WTC11 (cell line): ENCODE measurements at regions not wholly inside any gene's neighbourhood (a gene's known extent, or its start where the extent isn't known, plus 50 kb on each side); places are given as distances from the start of the nearest gene placed in this dataset.
"Not testable (repeated sequence)": the region's sequence is repeated elsewhere in the genome, so short reads cannot be mapped to it uniquely, and the experiment has no call there.

Experiments
- ATAC-seq: fragments of 200-7000 bp; cut with Tn5 transposase; 2 replicates; pipeline ENCODE4 v1.10.0; 2021; ENCODE audit warnings: mild to moderate bottlenecking, moderate library complexity
- CTCF ChIA-PET: fragments of 300-600 bp; sonication (Branson Sonifier 250); formaldehyde crosslinking; loops from one replicate; lab custom pipeline; 2021; ENCODE audit warnings: antibody characterized with exemption; lab: Charles Lee
- POLR2A ChIA-PET: fragments of 350-600 bp; sonication (Branson Sonifier 250); formaldehyde crosslinking; loops from one replicate; lab custom pipeline; 2021; ENCODE audit warnings: antibody characterized with exemption; lab: Charles Lee
- DNase-seq: peaks from one replicate; pipeline ENCODE4 v3.0.0; 2021; ENCODE audit warnings: low spot score
- H3K27ac Mint-ChIP-seq: 2 replicates; pipeline ENCODE4 v1.8.0; 2021; ENCODE audit warnings: mixed read lengths
- H3K27me3 Mint-ChIP-seq: 2 replicates; pipeline ENCODE4 v1.8.0; 2021; ENCODE audit warnings: low read depth, mild to moderate bottlenecking, moderate library complexity, mixed read lengths
- H3K36me3 Mint-ChIP-seq: 2 replicates; pipeline ENCODE4 v1.8.0; 2021; ENCODE audit warnings: mixed read lengths
- H3K4me1 Mint-ChIP-seq: 2 replicates; pipeline ENCODE4 v1.8.0; 2022; ENCODE audit warnings: mixed read lengths
- H3K4me3 Mint-ChIP-seq: 2 replicates; pipeline ENCODE4 v1.8.0; 2021; ENCODE audit warnings: mild to moderate bottlenecking, moderate library complexity, mixed read lengths
- H3K9me3 Mint-ChIP-seq: 2 replicates; pipeline ENCODE4 v1.8.0; 2021; ENCODE audit warnings: mixed read lengths
- AFF4 ChIP-seq: sonication (generic); formaldehyde crosslinking; IDR thresholded peaks from 2 replicates; pipeline ENCODE4 v1.8.1; 2023; ENCODE audit warnings: mild to moderate bottlenecking, missing genetic modification reagents, borderline replicate concordance
- E2F1 ChIP-seq: sonication (generic); formaldehyde crosslinking; IDR thresholded peaks from 2 replicates; pipeline ENCODE4 v1.8.0; 2022; ENCODE audit warnings: mild to moderate bottlenecking, missing genetic modification reagents
- EMX1 ChIP-seq: fragments of 250-450 bp; sonication (Bioruptor Pico); IDR thresholded peaks from 2 replicates; pipeline ENCODE4 v1.8.0; 2021; ENCODE audit warnings: mild to moderate bottlenecking
- GRHL2 ChIP-seq: fragments of 250-450 bp; sonication (Bioruptor Pico); IDR thresholded peaks from 2 replicates; pipeline ENCODE4 v1.8.0; 2022; ENCODE audit warnings: mild to moderate bottlenecking, moderate library complexity; ENCODE audit not compliant: insufficient replicate concordance, severe bottlenecking
- HMGXB4 ChIP-seq: sonication (generic); formaldehyde crosslinking; IDR thresholded peaks from 2 replicates; pipeline ENCODE4 v1.8.1; 2023; ENCODE audit warnings: mild to moderate bottlenecking, moderate library complexity, missing genetic modification reagents
- NFYB ChIP-seq: sonication (generic); formaldehyde crosslinking; conservative IDR thresholded peaks from 2 replicates; pipeline ENCODE4 v1.8.0; 2022; ENCODE audit warnings: low read depth, missing genetic modification reagents
- NR1H2 ChIP-seq: sonication (generic); formaldehyde crosslinking; IDR thresholded peaks from 2 replicates; pipeline ENCODE4 v1.9.0; 2021; ENCODE audit warnings: mild to moderate bottlenecking, moderate library complexity, missing genetic modification reagents
- SMAD3 ChIP-seq: sonication (generic); formaldehyde crosslinking; IDR thresholded peaks from 2 replicates; pipeline ENCODE4 v1.8.0; 2022; ENCODE audit warnings: missing genetic modification reagents, mild to moderate bottlenecking, borderline replicate concordance
- SP1 ChIP-seq: sonication (generic); formaldehyde crosslinking; conservative IDR thresholded peaks from 2 replicates; pipeline ENCODE4 v1.8.1; 2022; ENCODE audit warnings: missing genetic modification reagents
- USF1 ChIP-seq: sonication (generic); formaldehyde crosslinking; IDR thresholded peaks from 2 replicates; pipeline ENCODE4 v1.8.0; 2022; ENCODE audit warnings: mild to moderate bottlenecking, missing genetic modification reagents
- ZNF121 ChIP-seq: sonication (generic); formaldehyde crosslinking; IDR thresholded peaks from 2 replicates; pipeline ENCODE4 v1.8.0; 2023; ENCODE audit warnings: missing genetic modification reagents
- ZNF232 ChIP-seq: sonication (generic); formaldehyde crosslinking; IDR thresholded peaks from 2 replicates; pipeline ENCODE4 v1.8.0; 2022; ENCODE audit warnings: mild to moderate bottlenecking, missing genetic modification reagents
- ZNF396 ChIP-seq: fragments of 250-450 bp; sonication (Bioruptor Pico); IDR thresholded peaks from 2 replicates; pipeline ENCODE4 v1.8.0; 2021; ENCODE audit warnings: mild to moderate bottlenecking, moderate library complexity, borderline replicate concordance
- ZNF532 ChIP-seq: fragments of 250-450 bp; sonication (Bioruptor Pico); IDR thresholded peaks from 2 replicates; pipeline ENCODE4 v1.9.0; 2021; ENCODE audit warnings: mild to moderate bottlenecking, borderline replicate concordance

- TF ChIP-seq AFF4, result no peak
- no peak for TF ChIP-seq EMX1 (CRISPR knock-in tag)
- no peak for TF ChIP-seq USF1
- TF ChIP-seq GRHL2 (CRISPR knock-in tag), result no peak
- no peak for TF ChIP-seq ZNF396 (CRISPR knock-in tag)
- no peak for TF ChIP-seq ZNF121 (CRISPR knock-in tag)
- TF ChIP-seq ZNF532, result no peak
- no peak for TF ChIP-seq NR1H2 (CRISPR knock-in tag)
- TF ChIP-seq SMAD3 (CRISPR knock-in tag), result no peak
Measured at GRCh38 chr18:23324056-23324811, 128.9 kb upstream of the RIOK3 start (continued).

- no peak overlapping the region for H3K4me3 Mint-ChIP-seq
- ChIA-PET POLR2A (interaction anchor here (0.6 kb wide), 1 partner anchor 21 kb away, joined by 3 read pairs; no protein-coding TSS in a partner anchor), CTCF (interaction anchor here (1.4 kb wide), 2 partner anchors 12 to 117 kb away, joined by 3 to 4 read pairs; no protein-coding TSS in a partner anchor)
- peaks cover 12% of the 10 kb centered on the region for H3K4me1 Mint-ChIP-seq
- DNase-seq (no peak), ATAC-seq (0 out of 2 replicates have a peak, but pooled peaks have one; percentile 36)
- TF ChIP-seq HMGXB4 (CRISPR knock-in tag), result no peak
- no peak for TF ChIP-seq E2F1 (CRISPR knock-in tag)
- TF ChIP-seq NFYB (CRISPR knock-in tag), result no peak
- TF ChIP-seq ZNF396 (CRISPR knock-in tag), result no peak
- no peak for TF ChIP-seq AFF4
- no peak for TF ChIP-seq ZNF232 (CRISPR knock-in tag)
- TF ChIP-seq SP1 (CRISPR knock-in tag), result no peak
- no peak overlapping the region for H3K27ac Mint-ChIP-seq
- H3K27me3 Mint-ChIP-seq, result peaks cover 31% of the 10 kb centered on the region
- peaks cover 6% of the 10 kb centered on the region; the same call in 1 of the 2 replicates for H3K9me3 Mint-ChIP-seq
- H3K36me3 Mint-ChIP-seq, result peaks cover 8% of the 10 kb centered on the region
Measured at GRCh38 chr18:23324861-23325260, 128.2 kb upstream of the RIOK3 start.

GRCh38 chr18:23329671-23330070, 123.4 kb upstream of the RIOK3 start:
- CTCF ChIA-PET, ATAC-seq, POLR2A ChIA-PET, H3K36me3 Mint-ChIP-seq, H3K4me3 Mint-ChIP-seq, H3K27ac Mint-ChIP-seq, H3K9me3 Mint-ChIP-seq, DNase-seq: not testable (repeated sequence)
- H3K27me3 Mint-ChIP-seq, result peaks cover 21% of the 10 kb centered on the region
- peaks cover 26% of the 10 kb centered on the region for H3K4me1 Mint-ChIP-seq
